ENCODE measurements at regions not wholly inside any gene's neighbourhood (a gene's known extent, or its start where the extent isn't known, plus 50 kb on each side); places are given as distances from the start of the nearest gene placed in this dataset.

- ATAC-seq (ENCODE audit: low read depth) = no peak
- ChIA-PET CTCF (no interaction called here), POLR2A (no interaction called here)
- no peak for TF ChIP-seq CTCF (IDR thresholded peaks at IDR 0.05)
- H3K36me3 Mint-ChIP-seq (ENCODE audit: low read depth) = no peaks in the 10 kb centered on the region
- intact Hi-C loops (cut with micrococcal nuclease) = no loop called here
- DNase-seq = no peak
- no peaks in the 10 kb centered on the region for H3K9me3 Mint-ChIP-seq
- H3K27ac Mint-ChIP-seq = no peak overlapping the region
- peaks cover under 1% of the 10 kb centered on the region for H3K4me1 Mint-ChIP-seq
- H3K4me3 Mint-ChIP-seq = no peak overlapping the region
- H3K27me3 Mint-ChIP-seq = peaks cover 2% of the 10 kb centered on the region
These were observed 486.8 kb upstream of the ALCAM start for GRCh38 chr3:104879919-104880318.

- DNase-seq (no peak), ATAC-seq (ENCODE audit: low read depth) (peak; percentile 21)
- Mint-ChIP-seq H3K4me3 (no peak overlapping the region), H3K4me1 (peaks cover 27% of the 10 kb centered on the region), H3K27ac (no peak overlapping the region), H3K36me3 (ENCODE audit: low read depth) (no peaks in the 10 kb centered on the region), H3K9me3 (no peaks in the 10 kb centered on the region), H3K27me3 (no peaks in the 10 kb centered on the region)
- intact Hi-C loops (cut with micrococcal nuclease) = no loop called here
- CTCF ChIA-PET = no interaction called here
- POLR2A ChIA-PET = no interaction called here
- TF ChIP-seq CTCF (IDR thresholded peaks at IDR 0.05) = no peak
These were observed 481.4 kb upstream of the ALCAM start for GRCh38 chr3:104885214-104885814.

GRCh38 chr3:104886220-104886995, 480.3 kb upstream of the ALCAM start:
- DNase-seq = no peak
- no peak overlapping the region for H3K27ac Mint-ChIP-seq
- H3K4me3 Mint-ChIP-seq = no peak overlapping the region
- no peaks in the 10 kb centered on the region for H3K36me3 Mint-ChIP-seq (ENCODE audit: low read depth)
- no peak for ATAC-seq (ENCODE audit: low read depth)
- no peaks in the 10 kb centered on the region for H3K27me3 Mint-ChIP-seq
- no peak for TF ChIP-seq CTCF (IDR thresholded peaks at IDR 0.05)
- H3K4me1 Mint-ChIP-seq = peaks cover 27% of the 10 kb centered on the region
- POLR2A ChIA-PET = no interaction called here
- no peaks in the 10 kb centered on the region for H3K9me3 Mint-ChIP-seq
- intact Hi-C loops (cut with micrococcal nuclease) = no loop called here
- CTCF ChIA-PET = no interaction called here

- peak; percentile 18 for ATAC-seq (ENCODE audit: low read depth)
- no peaks in the 10 kb centered on the region for H3K27me3 Mint-ChIP-seq
These were observed 479.6 kb upstream of the ALCAM start for GRCh38 chr3:104887069-104887468.

More at GRCh38 chr3:104887069-104887468, 479.6 kb upstream of the ALCAM start:
- POLR2A ChIA-PET = no interaction called here
- H3K4me1 Mint-ChIP-seq = peaks cover 27% of the 10 kb centered on the region
- no peaks in the 10 kb centered on the region for H3K9me3 Mint-ChIP-seq
- intact Hi-C loops (cut with micrococcal nuclease) = no loop called here
- no peaks in the 10 kb centered on the region for H3K36me3 Mint-ChIP-seq (ENCODE audit: low read depth)
- CTCF ChIA-PET = no interaction called here
- TF ChIP-seq CTCF (IDR thresholded peaks at IDR 0.05) = no peak
- no peak for DNase-seq
- H3K4me3 Mint-ChIP-seq = no peak overlapping the region
- H3K27ac Mint-ChIP-seq = no peak overlapping the region
